ENCODE measurements at regions not wholly inside any gene's neighbourhood (a gene's known extent, or its start where the extent isn't known, plus 50 kb on each side); places are given as distances from the start of the nearest gene placed in this dataset.
"Not testable (repeated sequence)": the region's sequence is repeated elsewhere in the genome, so short reads cannot be mapped to it uniquely, and the experiment has no call there.

DNA sequence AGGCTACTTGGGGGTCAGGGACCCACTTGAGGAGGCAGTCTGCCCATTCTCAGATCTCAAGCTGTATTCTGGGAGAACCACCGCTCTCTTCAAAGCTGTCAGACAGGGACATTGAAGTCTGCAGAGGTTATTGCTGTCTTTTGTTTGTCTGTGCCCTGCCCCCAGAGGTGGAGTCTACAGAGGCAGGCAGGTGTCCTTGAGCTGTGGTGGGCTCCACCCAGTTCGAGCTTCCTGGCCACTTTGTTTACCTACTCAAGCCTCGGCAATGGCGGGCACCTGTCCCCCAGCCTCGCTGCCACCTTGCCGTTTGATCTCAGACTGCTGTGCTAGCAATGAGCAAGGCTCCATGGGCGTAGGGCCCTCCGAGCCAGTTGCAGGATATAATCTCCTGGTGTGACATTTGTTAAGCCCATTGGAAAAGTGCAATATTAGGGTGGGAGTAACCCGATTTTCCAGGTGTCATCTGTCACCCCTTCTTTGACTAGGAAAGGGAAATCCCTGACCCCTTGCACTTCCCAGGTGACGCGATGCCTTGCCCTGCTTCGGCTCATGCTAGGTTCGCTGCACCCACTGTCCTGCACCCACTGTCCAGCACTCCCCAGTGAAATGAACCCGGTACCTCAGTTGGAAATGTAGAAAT is 96.4 kb downstream of the ZNF92 start (continued):
- TF ChIP-seq, protein P1, sequence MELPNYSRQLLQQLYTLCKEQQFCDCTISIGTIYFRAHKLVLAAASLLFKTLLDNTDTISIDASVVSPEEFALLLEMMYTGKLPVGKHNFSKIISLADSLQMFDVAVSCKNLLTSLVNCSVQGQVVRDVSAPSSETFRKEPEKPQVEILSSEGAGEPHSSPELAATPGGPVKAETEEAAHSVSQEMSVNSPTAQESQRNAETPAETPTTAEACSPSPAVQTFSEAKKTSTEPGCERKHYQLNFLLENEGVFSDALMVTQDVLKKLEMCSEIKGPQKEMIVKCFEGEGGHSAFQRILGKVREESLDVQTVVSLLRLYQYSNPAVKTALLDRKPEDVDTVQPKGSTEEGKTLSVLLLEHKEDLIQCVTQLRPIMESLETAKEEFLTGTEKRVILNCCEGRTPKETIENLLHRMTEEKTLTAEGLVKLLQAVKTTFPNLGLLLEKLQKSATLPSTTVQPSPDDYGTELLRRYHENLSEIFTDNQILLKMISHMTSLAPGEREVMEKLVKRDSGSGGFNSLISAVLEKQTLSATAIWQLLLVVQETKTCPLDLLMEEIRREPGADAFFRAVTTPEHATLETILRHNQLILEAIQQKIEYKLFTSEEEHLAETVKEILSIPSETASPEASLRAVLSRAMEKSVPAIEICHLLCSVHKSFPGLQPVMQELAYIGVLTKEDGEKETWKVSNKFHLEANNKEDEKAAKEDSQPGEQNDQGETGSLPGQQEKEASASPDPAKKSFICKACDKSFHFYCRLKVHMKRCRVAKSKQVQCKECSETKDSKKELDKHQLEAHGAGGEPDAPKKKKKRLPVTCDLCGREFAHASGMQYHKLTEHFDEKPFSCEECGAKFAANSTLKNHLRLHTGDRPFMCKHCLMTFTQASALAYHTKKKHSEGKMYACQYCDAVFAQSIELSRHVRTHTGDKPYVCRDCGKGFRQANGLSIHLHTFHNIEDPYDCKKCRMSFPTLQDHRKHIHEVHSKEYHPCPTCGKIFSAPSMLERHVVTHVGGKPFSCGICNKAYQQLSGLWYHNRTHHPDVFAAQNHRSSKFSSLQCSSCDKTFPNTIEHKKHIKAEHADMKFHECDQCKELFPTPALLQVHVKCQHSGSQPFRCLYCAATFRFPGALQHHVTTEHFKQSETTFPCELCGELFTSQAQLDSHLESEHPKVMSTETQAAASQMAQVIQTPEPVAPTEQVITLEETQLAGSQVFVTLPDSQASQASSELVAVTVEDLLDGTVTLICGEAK (IDR thresholded peaks at IDR 0.05), result not testable (repeated sequence)
- TF ChIP-seq, protein P1 (CRISPR knock-in tag; IDR thresholded peaks at IDR 0.05), result peak; percentile 84; the same call in 1 of the 2 replicates
- TF ChIP-seq ZNF614 (CRISPR knock-in tag; IDR thresholded peaks at IDR 0.05; ENCODE audit: borderline replicate concordance), result peak; percentile 69; the same call in 1 of the 2 replicates
- TF ChIP-seq, protein P2, sequence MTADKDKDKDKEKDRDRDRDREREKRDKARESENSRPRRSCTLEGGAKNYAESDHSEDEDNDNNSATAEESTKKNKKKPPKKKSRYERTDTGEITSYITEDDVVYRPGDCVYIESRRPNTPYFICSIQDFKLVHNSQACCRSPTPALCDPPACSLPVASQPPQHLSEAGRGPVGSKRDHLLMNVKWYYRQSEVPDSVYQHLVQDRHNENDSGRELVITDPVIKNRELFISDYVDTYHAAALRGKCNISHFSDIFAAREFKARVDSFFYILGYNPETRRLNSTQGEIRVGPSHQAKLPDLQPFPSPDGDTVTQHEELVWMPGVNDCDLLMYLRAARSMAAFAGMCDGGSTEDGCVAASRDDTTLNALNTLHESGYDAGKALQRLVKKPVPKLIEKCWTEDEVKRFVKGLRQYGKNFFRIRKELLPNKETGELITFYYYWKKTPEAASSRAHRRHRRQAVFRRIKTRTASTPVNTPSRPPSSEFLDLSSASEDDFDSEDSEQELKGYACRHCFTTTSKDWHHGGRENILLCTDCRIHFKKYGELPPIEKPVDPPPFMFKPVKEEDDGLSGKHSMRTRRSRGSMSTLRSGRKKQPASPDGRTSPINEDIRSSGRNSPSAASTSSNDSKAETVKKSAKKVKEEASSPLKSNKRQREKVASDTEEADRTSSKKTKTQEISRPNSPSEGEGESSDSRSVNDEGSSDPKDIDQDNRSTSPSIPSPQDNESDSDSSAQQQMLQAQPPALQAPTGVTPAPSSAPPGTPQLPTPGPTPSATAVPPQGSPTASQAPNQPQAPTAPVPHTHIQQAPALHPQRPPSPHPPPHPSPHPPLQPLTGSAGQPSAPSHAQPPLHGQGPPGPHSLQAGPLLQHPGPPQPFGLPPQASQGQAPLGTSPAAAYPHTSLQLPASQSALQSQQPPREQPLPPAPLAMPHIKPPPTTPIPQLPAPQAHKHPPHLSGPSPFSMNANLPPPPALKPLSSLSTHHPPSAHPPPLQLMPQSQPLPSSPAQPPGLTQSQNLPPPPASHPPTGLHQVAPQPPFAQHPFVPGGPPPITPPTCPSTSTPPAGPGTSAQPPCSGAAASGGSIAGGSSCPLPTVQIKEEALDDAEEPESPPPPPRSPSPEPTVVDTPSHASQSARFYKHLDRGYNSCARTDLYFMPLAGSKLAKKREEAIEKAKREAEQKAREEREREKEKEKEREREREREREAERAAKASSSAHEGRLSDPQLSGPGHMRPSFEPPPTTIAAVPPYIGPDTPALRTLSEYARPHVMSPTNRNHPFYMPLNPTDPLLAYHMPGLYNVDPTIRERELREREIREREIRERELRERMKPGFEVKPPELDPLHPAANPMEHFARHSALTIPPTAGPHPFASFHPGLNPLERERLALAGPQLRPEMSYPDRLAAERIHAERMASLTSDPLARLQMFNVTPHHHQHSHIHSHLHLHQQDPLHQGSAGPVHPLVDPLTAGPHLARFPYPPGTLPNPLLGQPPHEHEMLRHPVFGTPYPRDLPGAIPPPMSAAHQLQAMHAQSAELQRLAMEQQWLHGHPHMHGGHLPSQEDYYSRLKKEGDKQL (CRISPR knock-in tag; IDR thresholded peaks at IDR 0.05; ENCODE audit: low read depth), result peak; percentile 62; the same call in 1 of the 2 replicates
- TF ChIP-seq SALL1 (CRISPR knock-in tag; IDR thresholded peaks at IDR 0.05), result peak; percentile 98
- 0 out of 2 replicates have a peak, but pooled peaks have one; percentile 18 for TF ChIP-seq GATA4 (IDR thresholded peaks at IDR 0.05; ENCODE audit: borderline replicate concordance, low read depth)
- peak; percentile 28; the same call in 1 of the 2 replicates for TF ChIP-seq KDM3A (CRISPR knock-in tag; IDR thresholded peaks at IDR 0.05; ENCODE audit: low read depth)
- TF ChIP-seq ZNF557 (CRISPR knock-in tag; IDR thresholded peaks at IDR 0.05), result 0 out of 2 replicates have a peak, but pooled peaks have one; percentile 17
- TF ChIP-seq ARNT2 (CRISPR knock-in tag; IDR thresholded peaks at IDR 0.05; ENCODE audit: low read depth), result peak; percentile 66; the same call in 1 of the 2 replicates
- peak; percentile 65; the same call in 1 of the 2 replicates for TF ChIP-seq DPF2 (CRISPR knock-in tag; IDR thresholded peaks at IDR 0.05; ENCODE audit: borderline replicate concordance, low read depth)
- TF ChIP-seq, protein P3, sequence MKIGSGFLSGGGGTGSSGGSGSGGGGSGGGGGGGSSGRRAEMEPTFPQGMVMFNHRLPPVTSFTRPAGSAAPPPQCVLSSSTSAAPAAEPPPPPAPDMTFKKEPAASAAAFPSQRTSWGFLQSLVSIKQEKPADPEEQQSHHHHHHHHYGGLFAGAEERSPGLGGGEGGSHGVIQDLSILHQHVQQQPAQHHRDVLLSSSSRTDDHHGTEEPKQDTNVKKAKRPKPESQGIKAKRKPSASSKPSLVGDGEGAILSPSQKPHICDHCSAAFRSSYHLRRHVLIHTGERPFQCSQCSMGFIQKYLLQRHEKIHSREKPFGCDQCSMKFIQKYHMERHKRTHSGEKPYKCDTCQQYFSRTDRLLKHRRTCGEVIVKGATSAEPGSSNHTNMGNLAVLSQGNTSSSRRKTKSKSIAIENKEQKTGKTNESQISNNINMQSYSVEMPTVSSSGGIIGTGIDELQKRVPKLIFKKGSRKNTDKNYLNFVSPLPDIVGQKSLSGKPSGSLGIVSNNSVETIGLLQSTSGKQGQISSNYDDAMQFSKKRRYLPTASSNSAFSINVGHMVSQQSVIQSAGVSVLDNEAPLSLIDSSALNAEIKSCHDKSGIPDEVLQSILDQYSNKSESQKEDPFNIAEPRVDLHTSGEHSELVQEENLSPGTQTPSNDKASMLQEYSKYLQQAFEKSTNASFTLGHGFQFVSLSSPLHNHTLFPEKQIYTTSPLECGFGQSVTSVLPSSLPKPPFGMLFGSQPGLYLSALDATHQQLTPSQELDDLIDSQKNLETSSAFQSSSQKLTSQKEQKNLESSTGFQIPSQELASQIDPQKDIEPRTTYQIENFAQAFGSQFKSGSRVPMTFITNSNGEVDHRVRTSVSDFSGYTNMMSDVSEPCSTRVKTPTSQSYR (CRISPR knock-in tag; IDR thresholded peaks at IDR 0.05; ENCODE audit: borderline replicate concordance), result peak; percentile 88; the same call in 1 of the 2 replicates
